Transverse colon (tissue), 4 donors: ENCODE measurements at regions not wholly inside any gene's neighbourhood (a gene's known extent, or its start where the extent isn't known, plus 50 kb on each side); places are given as distances from the start of the nearest gene placed in this dataset.

Experiments
- DNase-seq: peaks from one replicate; pipeline ENCODE4 v3.0.0-alpha.2; 2019
- H3K27ac ChIP-seq, 4 donors: fragments of 200-600 bp; sonication (generic); 2 replicates each; pipeline ENCODE4 v1.5.1; 2016 to 2018; ENCODE audit warnings: inconsistent platforms in 4 of 4
- H3K27me3 ChIP-seq: fragments of 200-600 bp; sonication (generic); 2 replicates; pipeline ENCODE4 v1.5.1; 2017; ENCODE audit warnings: inconsistent platforms
- H3K36me3 ChIP-seq, 4 donors: fragments of 200-600 bp; sonication (generic); 2 replicates each; pipeline ENCODE4 v1.5.1; 2017 to 2019; ENCODE audit warnings: inconsistent platforms in 4 of 4
- H3K4me1 ChIP-seq, 4 donors: fragments of 200-600 bp; sonication (generic); 2 replicates each; pipeline ENCODE4 v1.5.1; 2017 to 2020; ENCODE audit warnings: inconsistent platforms in 4 of 4
- H3K4me3 ChIP-seq, 4 donors: fragments of 200-600 bp; sonication (generic); 1 replicate in 1 of 4; 2 replicates in 3 of 4; pipeline versions ENCODE4 v1.5.1 to v1.6.1; 2017 to 2019; ENCODE audit warnings: inconsistent platforms in 4 of 4
- H3K9me3 ChIP-seq, 2 donors: fragments of 200-600 bp; sonication (generic); 2 replicates each; pipeline ENCODE4 v1.5.1; 2017 to 2019; ENCODE audit warnings: inconsistent platforms in 2 of 2
- CTCF ChIP-seq, 5 experiments: fragments of 200-600 bp in 3 of 5; fragments of 450-650 bp in 2 of 5; sonication (generic) in 3 of 5; IDR thresholded peaks; 1 replicate in 2 of 5; 2 replicates in 3 of 5; pipeline ENCODE4 v1.5.1; 2016 to 2017; ENCODE audit warnings: antibody characterized with exemption in 5 of 5, inconsistent platforms in 3 of 5, mild to moderate bottlenecking in 2 of 5, moderate library complexity in 1 of 5
- EP300 ChIP-seq: sonication (generic); formaldehyde crosslinking; IDR thresholded peaks from one replicate; pipeline ENCODE4 v1.6.1; 2017; ENCODE audit warnings: antibody characterized with exemption, low read depth
- POLR2A ChIP-seq: fragments of 450-650 bp; IDR thresholded peaks from one replicate; pipeline ENCODE4 v1.6.1; 2016; ENCODE audit warnings: antibody characterized with exemption, mild to moderate bottlenecking, moderate library complexity
- POLR2AphosphoS5 ChIP-seq, 3 donors: sonication (generic); formaldehyde crosslinking; IDR thresholded peaks; one replicate each; pipeline ENCODE4 v1.6.1; 2016; ENCODE audit warnings: antibody characterized with exemption in 3 of 3
- WGBS, 2 donors: methylation state at CpG; one replicate each; pipeline ENCODE4 v1.1.5; 2018; ENCODE audit warnings: low coverage in 1 of 2; 5-methylcytosine and 5-hydroxymethylcytosine counted together
- in situ Hi-C, 4 donors: fragments of 200-750 bp; cut with MboI; loops; one replicate each; pipeline versions ENCODE4 v1.15.0 to v1.15.1; 2017; ENCODE audit warnings: low sequenced_read_pairs in 3 of 4, low pct_ligation_motif_present in 1 of 4, low pct_unique_long_range_greater_than_20kb in 1 of 4
- intact Hi-C: fragments of 100-400 bp; cut with DNase I; formaldehyde crosslinking; loops from one replicate; pipeline ENCODE4 v1.15.1; 2023; ENCODE audit warnings: low total_unique reads

DNA sequence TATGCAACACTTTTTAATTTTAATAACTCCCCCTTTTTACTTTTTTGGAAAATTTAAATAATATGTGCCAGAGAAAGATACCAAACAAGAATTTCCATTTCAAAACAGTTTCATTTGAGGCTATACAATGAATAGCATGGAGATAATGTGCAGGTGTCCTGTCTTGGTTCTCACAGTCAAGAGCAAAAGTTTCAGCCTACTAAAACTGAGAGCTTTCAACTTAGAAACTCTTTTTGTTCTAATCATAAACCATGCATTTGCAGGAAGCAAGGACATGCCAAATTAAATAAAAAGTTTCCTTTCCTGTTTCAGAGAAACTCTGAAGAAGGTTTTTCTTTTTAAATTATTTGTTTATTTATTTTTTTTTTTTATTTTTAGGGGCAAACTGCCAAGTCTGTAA, 1165.6 kb upstream of the SEMA6A start:
- TF ChIP-seq EP300 (no peak), POLR2A (no peak), CTCF (IDR thresholded peaks at IDR 0.05) (no peak), POLR2AphosphoS5 (IDR thresholded peaks at IDR 0.05) (no peak)
- H3K9me3 ChIP-seq: no peaks in the 10 kb centered on the region
- H3K27ac ChIP-seq: no peak overlapping the region
- no peaks in the 10 kb centered on the region for H3K36me3 ChIP-seq
- H3K4me1 ChIP-seq: no peaks in the 10 kb centered on the region
- intact Hi-C loops (no loop called here), in situ Hi-C loops (no loop called here)
- DNase-seq: no peak
- H3K4me3 ChIP-seq: no peak overlapping the region
- H3K27me3 ChIP-seq: no peaks in the 10 kb centered on the region

DNA sequence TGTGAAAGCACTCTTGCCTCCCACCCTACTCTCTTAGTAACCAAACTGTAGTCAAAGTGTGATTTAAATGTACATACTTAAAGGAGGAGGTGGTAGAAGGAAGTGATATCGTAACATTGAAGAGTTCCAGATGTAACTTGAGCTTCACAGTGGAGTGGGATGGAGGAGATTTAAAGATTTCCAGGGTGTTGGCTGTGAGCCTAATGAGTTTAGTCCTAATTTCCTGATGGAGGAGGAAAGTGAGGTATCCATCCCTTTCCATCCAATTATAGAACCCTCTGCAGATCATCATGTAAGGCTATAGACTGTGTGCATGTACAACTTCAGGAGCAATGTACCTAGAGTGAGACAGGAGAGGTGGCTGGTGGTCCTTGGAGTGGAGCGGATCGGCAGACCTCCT, 1163.9 kb upstream of the SEMA6A start:
- in situ Hi-C loops: no loop called here
- Histone ChIP-seq H3K4me3 (no peak overlapping the region), H3K27ac (no peak overlapping the region), H3K4me1 (no peaks in the 10 kb centered on the region), H3K9me3 (no peaks in the 10 kb centered on the region), H3K27me3 (no peaks in the 10 kb centered on the region), H3K36me3 (no peaks in the 10 kb centered on the region)
- intact Hi-C loops: no loop called here
- 83 to 91% methylated on average over 3 of the region's 3 CpGs for WGBS, 2 donors
- DNase-seq: no peak
- TF ChIP-seq POLR2A: no peak
- TF ChIP-seq CTCF (IDR thresholded peaks at IDR 0.05): no peak
- TF ChIP-seq POLR2AphosphoS5 (IDR thresholded peaks at IDR 0.05): no peak
- TF ChIP-seq EP300: no peak

DNA sequence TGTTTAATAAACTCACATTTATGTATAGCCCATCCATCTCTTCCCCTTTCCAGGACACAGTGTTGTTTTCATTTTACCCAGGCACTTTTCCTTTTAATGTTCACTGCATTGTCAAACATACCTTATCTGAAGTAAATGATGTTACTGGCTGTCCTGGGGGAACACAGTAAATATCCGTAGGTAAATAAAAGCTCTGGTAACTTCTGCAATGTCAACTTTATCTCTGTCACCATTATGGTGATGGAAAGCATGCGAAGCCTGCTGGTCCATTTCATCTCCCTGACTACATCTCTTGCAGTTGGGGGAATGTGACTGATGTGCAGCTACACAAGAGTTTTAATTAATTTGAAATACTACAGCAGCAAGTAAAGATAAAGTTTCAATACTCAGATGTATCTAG, 1162.1 kb upstream of the SEMA6A start:
- Histone ChIP-seq H3K9me3 (no peaks in the 10 kb centered on the region), H3K27me3 (no peaks in the 10 kb centered on the region), H3K27ac (no peak overlapping the region), H3K36me3 (no peaks in the 10 kb centered on the region), H3K4me3 (no peak overlapping the region), H3K4me1 (no peaks in the 10 kb centered on the region)
- WGBS, 2 donors: 73 to 88% methylated on average over 2 of the region's 2 CpGs
- no peak for DNase-seq
- in situ Hi-C loops: no loop called here
- intact Hi-C loops: no loop called here
- no peak for TF ChIP-seq POLR2AphosphoS5 (IDR thresholded peaks at IDR 0.05)
- TF ChIP-seq CTCF (IDR thresholded peaks at IDR 0.05): no peak
- no peak for TF ChIP-seq POLR2A
- TF ChIP-seq EP300: no peak

- in situ Hi-C loops: no loop called here
- 83 to 87% methylated on average over 4 of the region's 4 CpGs for WGBS, 2 donors
- no peak for TF ChIP-seq POLR2AphosphoS5 (IDR thresholded peaks at IDR 0.05)
- no peak for TF ChIP-seq CTCF (IDR thresholded peaks at IDR 0.05)
- TF ChIP-seq EP300: no peak
- no peak for TF ChIP-seq POLR2A
- Histone ChIP-seq H3K36me3 (no peaks in the 10 kb centered on the region), H3K9me3 (no peaks in the 10 kb centered on the region), H3K4me3 (no peak overlapping the region), H3K27ac (no peak overlapping the region), H3K27me3 (no peaks in the 10 kb centered on the region), H3K4me1 (no peaks in the 10 kb centered on the region)
- no peak for DNase-seq
- intact Hi-C loops: no loop called here
These were observed 1159.4 kb upstream of the SEMA6A start for GRCh38 chr5:117734056-117734455.
